Suprapubic skin (tissue), 4 donors: ENCODE measurements at regions not wholly inside any gene's neighbourhood (a gene's known extent, or its start where the extent isn't known, plus 50 kb on each side); places are given as distances from the start of the nearest gene placed in this dataset.
A peak's percentile ranks its signal among the peaks of the same experiment; 100 is the strongest.

Experiments used
- DNase-seq, 2 donors: peaks; one replicate each; pipeline ENCODE4 v3.0.0-alpha.2; 2019; ENCODE audit warnings: low spot score in 2 of 2
- H3K27ac ChIP-seq: fragments of 200-600 bp; sonication (generic); one replicate; pipeline ENCODE4 v1.5.1; 2019
- H3K27me3 ChIP-seq: fragments of 200-600 bp; sonication (generic); one replicate; pipeline ENCODE4 v1.5.1; 2019
- H3K36me3 ChIP-seq: fragments of 200-600 bp; sonication (generic); one replicate; pipeline ENCODE4 v1.5.1; 2019
- H3K4me1 ChIP-seq: fragments of 200-600 bp; sonication (generic); one replicate; pipeline ENCODE4 v1.5.1; 2019
- H3K4me3 ChIP-seq: fragments of 200-600 bp; sonication (generic); one replicate; pipeline ENCODE4 v1.5.1; 2019; ENCODE audit warnings: mild to moderate bottlenecking
- H3K9me3 ChIP-seq: fragments of 200-600 bp; sonication (generic); one replicate; pipeline ENCODE4 v1.5.1; 2019
- EP300 ChIP-seq: sonication (generic); formaldehyde crosslinking; IDR thresholded peaks from one replicate; pipeline ENCODE4 v1.6.1; 2017; ENCODE audit warnings: antibody characterized with exemption
- POLR2A ChIP-seq, 2 donors: fragments of 450-650 bp; IDR thresholded peaks; one replicate each; pipeline ENCODE4 v1.6.1; 2017; ENCODE audit warnings: antibody characterized with exemption in 2 of 2, mild to moderate bottlenecking in 2 of 2, moderate library complexity in 2 of 2
- POLR2AphosphoS5 ChIP-seq, 3 donors: sonication (generic); formaldehyde crosslinking; IDR thresholded peaks; one replicate each; pipeline ENCODE4 v1.6.1; 2017; ENCODE audit warnings: antibody characterized with exemption in 3 of 3
- WGBS: methylation state at CpG from one replicate; pipeline ENCODE4 v1.1.5; 2018; 5-methylcytosine and 5-hydroxymethylcytosine counted together
- TF ChIP-seq, protein P1 (sequence below), 2 donors: fragments of 200-600 bp in 1 of 2; fragments of 450-650 bp in 1 of 2; sonication (generic) in 1 of 2; IDR thresholded peaks; one replicate each; pipeline ENCODE4 v1.5.1; 2016 to 2019; ENCODE audit warnings: antibody characterized with exemption in 2 of 2, mild to moderate bottlenecking in 1 of 2, moderate library complexity in 1 of 2

DNA sequence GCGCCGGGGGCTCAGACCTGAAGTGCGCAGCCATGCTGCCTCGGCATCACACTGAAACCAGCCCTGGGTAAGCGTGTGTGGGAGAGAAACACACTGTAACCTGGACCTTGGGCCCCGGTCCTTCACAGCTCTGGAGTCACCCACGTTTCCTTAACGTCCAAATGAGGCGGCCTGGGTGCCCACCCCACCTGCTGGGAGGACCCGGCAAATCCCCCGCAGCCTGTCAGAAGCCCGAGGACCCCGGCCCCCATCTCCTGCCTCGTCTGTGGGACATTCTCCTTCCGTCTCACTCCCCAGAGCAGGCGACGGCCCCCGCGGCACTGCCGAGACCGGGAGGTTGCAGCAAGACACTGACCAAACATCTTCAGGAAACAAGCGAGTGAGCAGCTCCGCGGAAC, 66.5 kb upstream of the GALNT9 start:
- H3K36me3 ChIP-seq: no peaks in the 10 kb centered on the region
- H3K4me1 ChIP-seq: no peaks in the 10 kb centered on the region
- TF ChIP-seq, protein P1, sequence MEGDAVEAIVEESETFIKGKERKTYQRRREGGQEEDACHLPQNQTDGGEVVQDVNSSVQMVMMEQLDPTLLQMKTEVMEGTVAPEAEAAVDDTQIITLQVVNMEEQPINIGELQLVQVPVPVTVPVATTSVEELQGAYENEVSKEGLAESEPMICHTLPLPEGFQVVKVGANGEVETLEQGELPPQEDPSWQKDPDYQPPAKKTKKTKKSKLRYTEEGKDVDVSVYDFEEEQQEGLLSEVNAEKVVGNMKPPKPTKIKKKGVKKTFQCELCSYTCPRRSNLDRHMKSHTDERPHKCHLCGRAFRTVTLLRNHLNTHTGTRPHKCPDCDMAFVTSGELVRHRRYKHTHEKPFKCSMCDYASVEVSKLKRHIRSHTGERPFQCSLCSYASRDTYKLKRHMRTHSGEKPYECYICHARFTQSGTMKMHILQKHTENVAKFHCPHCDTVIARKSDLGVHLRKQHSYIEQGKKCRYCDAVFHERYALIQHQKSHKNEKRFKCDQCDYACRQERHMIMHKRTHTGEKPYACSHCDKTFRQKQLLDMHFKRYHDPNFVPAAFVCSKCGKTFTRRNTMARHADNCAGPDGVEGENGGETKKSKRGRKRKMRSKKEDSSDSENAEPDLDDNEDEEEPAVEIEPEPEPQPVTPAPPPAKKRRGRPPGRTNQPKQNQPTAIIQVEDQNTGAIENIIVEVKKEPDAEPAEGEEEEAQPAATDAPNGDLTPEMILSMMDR (IDR thresholded peaks at IDR 0.05): no peak
- TF ChIP-seq EP300: no peak
- TF ChIP-seq POLR2A (IDR thresholded peaks at IDR 0.05): no peak
- TF ChIP-seq POLR2AphosphoS5 (IDR thresholded peaks at IDR 0.05): no peak
- DNase-seq: no peak
- H3K9me3 ChIP-seq: no peaks in the 10 kb centered on the region
- H3K27me3 ChIP-seq: peaks cover 89% of the 10 kb centered on the region
- no peak overlapping the region for H3K27ac ChIP-seq
- no peak overlapping the region for H3K4me3 ChIP-seq
- 72% methylated on average over 20 of the region's 24 CpGs for WGBS

DNA sequence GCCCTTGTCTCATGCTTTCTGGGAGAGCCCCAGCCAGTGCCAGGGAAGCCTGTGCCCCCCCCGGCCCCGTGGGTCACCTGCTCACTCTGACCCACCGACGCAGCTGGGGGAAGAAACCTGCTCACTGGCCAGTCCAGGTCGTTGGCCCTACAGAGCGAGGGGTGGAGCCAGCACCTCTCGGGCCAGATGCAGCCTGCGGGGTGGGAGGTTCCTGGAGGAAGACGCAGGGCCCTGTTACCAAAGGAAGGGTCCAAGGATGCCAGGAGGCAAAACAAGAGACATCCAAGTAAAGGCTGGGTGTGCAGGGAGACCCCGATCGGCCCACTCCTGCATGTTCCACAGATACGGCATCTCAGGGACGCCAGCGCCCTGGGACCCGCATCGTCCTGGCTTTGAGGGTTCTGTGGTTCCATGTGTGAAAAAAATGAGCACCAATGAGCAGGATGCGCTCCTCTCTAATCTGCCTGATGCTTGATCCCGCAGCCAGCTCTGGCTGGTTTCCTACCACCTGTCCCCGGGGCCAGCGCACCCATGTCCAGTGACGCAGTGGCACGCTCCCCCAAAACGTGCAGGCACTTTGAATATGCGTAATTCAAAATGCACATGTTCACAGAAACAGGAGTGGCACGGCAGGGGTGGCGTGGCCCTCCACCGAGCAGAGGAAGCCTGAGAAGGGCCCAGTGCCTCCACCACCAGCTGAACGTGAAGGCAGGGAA, 66.0 kb upstream of the GALNT9 start:
- Histone ChIP-seq H3K27ac (no peak overlapping the region), H3K9me3 (no peaks in the 10 kb centered on the region), H3K27me3 (peaks cover 89% of the 10 kb centered on the region), H3K4me1 (no peaks in the 10 kb centered on the region), H3K4me3 (no peak overlapping the region), H3K36me3 (no peaks in the 10 kb centered on the region)
- WGBS: 68% methylated on average over 12 of the region's 28 CpGs
- TF ChIP-seq, protein P1 (IDR thresholded peaks at IDR 0.05): no peak
- TF ChIP-seq POLR2AphosphoS5 (IDR thresholded peaks at IDR 0.05): no peak
- peak; percentile 37 to 64 for DNase-seq

DNA sequence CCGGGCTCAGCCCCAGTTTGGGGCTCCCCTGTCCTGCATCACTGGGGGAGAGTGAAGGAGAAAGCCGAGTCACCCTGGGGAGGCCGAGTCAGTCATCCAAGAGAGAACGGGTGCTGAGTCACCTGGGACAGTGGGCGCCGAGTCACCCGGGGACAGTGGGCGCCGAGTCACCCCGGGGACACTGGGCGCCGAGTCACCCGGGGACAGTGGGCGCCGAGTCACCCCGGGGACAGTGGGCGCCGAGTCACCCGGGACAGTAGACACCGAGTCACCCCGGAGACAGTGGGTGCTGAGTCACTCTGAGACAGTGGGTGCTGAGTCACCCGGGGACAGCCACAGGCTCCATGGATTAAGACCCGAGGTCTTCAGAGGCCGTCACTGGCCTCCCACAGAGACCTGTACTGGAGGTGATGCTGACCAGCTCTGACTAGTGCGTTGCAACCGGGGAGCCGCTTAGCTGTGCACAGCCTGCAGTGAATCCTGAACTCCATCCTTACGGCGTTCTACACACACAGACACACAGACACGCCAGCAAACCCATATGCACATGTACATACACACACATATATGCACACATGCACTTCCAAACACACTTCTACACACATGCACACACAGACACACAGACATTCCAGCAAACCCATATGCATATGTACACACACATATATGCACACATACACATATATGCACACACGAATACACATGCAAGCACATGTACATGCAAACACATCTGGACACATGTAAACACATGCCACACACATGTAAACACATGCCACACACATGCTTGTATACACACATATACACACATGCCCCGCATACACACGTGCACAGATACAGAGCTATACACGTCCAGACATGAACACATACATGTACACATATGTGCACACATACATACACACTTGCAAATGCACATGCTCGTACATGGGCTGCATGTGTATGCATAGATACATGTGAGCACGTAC, 64.9 kb upstream of the GALNT9 start:
- Histone ChIP-seq H3K27me3 (peaks cover 89% of the 10 kb centered on the region), H3K4me3 (no peak overlapping the region), H3K9me3 (no peaks in the 10 kb centered on the region), H3K36me3 (no peaks in the 10 kb centered on the region), H3K27ac (no peak overlapping the region), H3K4me1 (no peaks in the 10 kb centered on the region)
- TF ChIP-seq POLR2A (IDR thresholded peaks at IDR 0.05) (no peak), POLR2AphosphoS5 (IDR thresholded peaks at IDR 0.05) (no peak), EP300 (no peak)
- TF ChIP-seq, protein P1 (IDR thresholded peaks at IDR 0.05): no peak
- peak; percentile 19 to 63 for DNase-seq
- 74% methylated on average over 22 of the region's 36 CpGs for WGBS

DNA sequence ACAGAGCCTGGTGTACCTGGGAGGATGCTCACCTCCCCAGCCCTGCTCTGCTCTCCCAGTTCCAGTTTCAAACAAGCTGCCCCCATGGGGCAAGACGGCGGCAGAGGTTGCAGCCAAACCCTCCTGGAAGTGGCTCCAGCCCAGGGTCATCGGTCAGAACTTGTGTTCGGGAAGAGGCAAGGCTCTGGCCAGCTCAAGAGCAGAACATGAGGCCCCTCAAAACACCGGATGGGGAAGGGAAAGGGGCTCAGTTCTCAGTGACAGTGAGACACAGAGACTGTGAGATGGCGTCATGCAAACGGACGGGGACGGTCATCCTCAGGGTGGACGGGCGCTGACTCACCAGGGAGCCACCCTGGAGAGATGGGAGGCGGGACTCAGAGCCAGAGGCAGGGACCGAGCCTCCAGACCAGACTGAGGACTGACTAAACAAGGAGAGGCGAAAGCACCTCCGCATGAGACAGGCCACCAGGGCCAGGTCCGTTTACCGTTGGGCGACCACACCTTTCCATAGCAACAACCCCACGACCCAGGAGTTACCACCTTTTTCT, 63.9 kb upstream of the GALNT9 start:
- no peaks in the 10 kb centered on the region for H3K4me1 ChIP-seq
- H3K36me3 ChIP-seq: no peaks in the 10 kb centered on the region
- H3K27ac ChIP-seq: no peak overlapping the region
- TF ChIP-seq, protein P1 (IDR thresholded peaks at IDR 0.05): no peak
- no peak for TF ChIP-seq EP300
- TF ChIP-seq POLR2A (IDR thresholded peaks at IDR 0.05): no peak
- no peak for TF ChIP-seq POLR2AphosphoS5 (IDR thresholded peaks at IDR 0.05)
- peaks cover 89% of the 10 kb centered on the region for H3K27me3 ChIP-seq
- WGBS: 65% methylated on average over 16 of the region's 19 CpGs
- no peaks in the 10 kb centered on the region for H3K9me3 ChIP-seq
- H3K4me3 ChIP-seq: no peak overlapping the region
- peak in 1 of 2 donors; percentile 57 for DNase-seq
